Kidney (tissue), 13 donors: ENCODE measurements at regions not wholly inside any gene's neighbourhood (a gene's known extent, or its start where the extent isn't known, plus 50 kb on each side); places are given as distances from the start of the nearest gene placed in this dataset.
"Not testable (repeated sequence)": the region's sequence is repeated elsewhere in the genome, so short reads cannot be mapped to it uniquely, and the experiment has no call there.

Experiments used
- DNase-seq, 5 donors: peaks; one replicate each; pipeline ENCODE4 v3.0.0-alpha.2; 2013 to 2020
- FAIRE-seq: peaks from 2 replicates; lab custom pipeline; 2012; peaks lifted over from hg19 to GRCh38; lab: Jason Lieb, UNC
- H3K27ac ChIP-seq, 2 donors: one replicate each; pipeline ENCODE4 v1.7.0; 2013; ENCODE audit warnings: low read depth in 2 of 2, low read length in 2 of 2, inconsistent platforms in 1 of 2
- H3K27me3 ChIP-seq: one replicate; pipeline ENCODE4 v1.7.1; 2013; ENCODE audit warnings: low read length, inconsistent platforms; ENCODE audit not compliant: control insufficient read depth, insufficient read depth
- H3K36me3 ChIP-seq, 3 donors: one replicate each; pipeline versions ENCODE4 v1.7.0 to v1.7.1; 2013; ENCODE audit warnings: low read length in 3 of 3, control low read depth in 1 of 3, inconsistent platforms in 1 of 3; ENCODE audit not compliant: insufficient read depth in 3 of 3, control insufficient read depth in 2 of 3
- H3K4me1 ChIP-seq, 3 donors: one replicate each; pipeline versions ENCODE4 v1.7.0 to v1.7.1; 2013; ENCODE audit warnings: low read length in 3 of 3, inconsistent platforms in 1 of 3, low read depth in 1 of 3; ENCODE audit not compliant: control insufficient read depth in 2 of 3, insufficient read depth in 2 of 3
- H3K4me3 ChIP-seq, 3 donors: one replicate each; pipeline versions ENCODE4 v1.7.0 to v1.8.1; 2013; ENCODE audit warnings: low read length in 3 of 3, control low read depth in 1 of 3, inconsistent platforms in 1 of 3
- H3K9ac ChIP-seq, 3 donors: one replicate each; pipeline versions ENCODE4 v1.7.0 to v1.7.1; 2013; ENCODE audit warnings: low read length in 3 of 3, control low read depth in 1 of 3, inconsistent platforms in 1 of 3
- H3K9me3 ChIP-seq, 3 donors: one replicate each; pipeline versions ENCODE4 v1.7.0 to v1.7.1; 2013; ENCODE audit warnings: low read length in 3 of 3, control low read depth in 1 of 3, inconsistent platforms in 1 of 3; ENCODE audit not compliant: control insufficient read depth in 2 of 3, insufficient read depth in 1 of 3
- intact Hi-C: fragments of 100-400 bp; cut with DNase I; formaldehyde crosslinking; loops from one replicate; pipeline ENCODE4 v1.11.1; 2022
- TF ChIP-seq, protein P1 (sequence below): IDR thresholded peaks from 3 replicates; pipeline ENCODE4 v1.5.1; 2012; ENCODE audit warnings: mild to moderate bottlenecking, moderate library complexity, borderline replicate concordance; ENCODE audit not compliant: insufficient read depth; ENCODE audit errors: extremely low read depth
- donor health status: control.
- donor health status: control.
- donor health status: control.
- donor health status: control.
- donor health status: control.
- donor health status: DM: yes; HTN: yes; CAD: no.
- donor health status: Normal renal cell carcinoma (clear cell type).

DNA sequence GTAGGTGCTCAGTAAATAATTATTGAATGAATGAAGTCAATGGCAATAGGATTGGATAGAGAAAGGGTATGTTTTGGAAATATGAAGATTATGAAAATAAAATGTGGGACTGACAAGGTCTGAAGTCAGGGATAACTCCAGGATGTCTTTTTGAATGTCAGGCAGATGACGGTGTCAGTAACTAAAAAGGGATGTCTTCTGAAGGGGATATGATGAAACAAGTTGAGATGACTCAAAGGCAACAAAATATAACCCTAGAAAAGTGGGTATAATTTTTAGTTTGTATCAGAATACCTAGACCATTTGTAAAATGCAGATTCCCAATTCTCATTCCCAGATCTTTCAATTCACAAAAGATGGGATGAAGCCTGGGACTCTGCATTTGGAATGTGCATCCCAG lies 257.3 kb upstream of the SGK1 start:
- intact Hi-C loops = no loop called here
- FAIRE-seq = no peak
- peaks cover 0 to 8% (median 0%) of the 10 kb centered on the region in 3 donors for H3K9me3 ChIP-seq

DNA sequence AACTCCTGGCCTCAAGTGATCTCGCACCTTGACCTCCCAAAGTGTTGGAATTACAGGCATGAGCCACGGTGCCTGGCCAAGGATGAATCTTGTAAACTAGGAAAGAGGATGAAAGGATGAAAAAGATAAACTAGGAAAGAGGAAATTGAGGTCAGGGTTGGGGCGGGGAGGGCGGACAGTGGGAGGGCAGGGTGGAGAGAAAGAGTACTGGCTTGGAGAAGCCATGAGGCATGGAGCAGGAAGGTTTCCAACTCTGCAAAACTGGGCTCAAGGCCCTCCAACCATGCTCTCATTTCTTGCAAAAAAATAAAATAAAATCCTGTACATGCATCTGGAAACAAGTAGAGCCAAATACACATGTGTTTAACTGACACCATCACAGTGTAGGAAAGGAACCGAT lies 256.6 kb upstream of the SGK1 start:
- DNase-seq (no peak), FAIRE-seq (no peak)
- no peaks in the 10 kb centered on the region for H3K36me3 ChIP-seq
- no peak overlapping the region for H3K27ac ChIP-seq
- TF ChIP-seq, protein P1, sequence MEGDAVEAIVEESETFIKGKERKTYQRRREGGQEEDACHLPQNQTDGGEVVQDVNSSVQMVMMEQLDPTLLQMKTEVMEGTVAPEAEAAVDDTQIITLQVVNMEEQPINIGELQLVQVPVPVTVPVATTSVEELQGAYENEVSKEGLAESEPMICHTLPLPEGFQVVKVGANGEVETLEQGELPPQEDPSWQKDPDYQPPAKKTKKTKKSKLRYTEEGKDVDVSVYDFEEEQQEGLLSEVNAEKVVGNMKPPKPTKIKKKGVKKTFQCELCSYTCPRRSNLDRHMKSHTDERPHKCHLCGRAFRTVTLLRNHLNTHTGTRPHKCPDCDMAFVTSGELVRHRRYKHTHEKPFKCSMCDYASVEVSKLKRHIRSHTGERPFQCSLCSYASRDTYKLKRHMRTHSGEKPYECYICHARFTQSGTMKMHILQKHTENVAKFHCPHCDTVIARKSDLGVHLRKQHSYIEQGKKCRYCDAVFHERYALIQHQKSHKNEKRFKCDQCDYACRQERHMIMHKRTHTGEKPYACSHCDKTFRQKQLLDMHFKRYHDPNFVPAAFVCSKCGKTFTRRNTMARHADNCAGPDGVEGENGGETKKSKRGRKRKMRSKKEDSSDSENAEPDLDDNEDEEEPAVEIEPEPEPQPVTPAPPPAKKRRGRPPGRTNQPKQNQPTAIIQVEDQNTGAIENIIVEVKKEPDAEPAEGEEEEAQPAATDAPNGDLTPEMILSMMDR = no peak
- H3K4me1 ChIP-seq = no peaks in the 10 kb centered on the region
- H3K9me3 ChIP-seq = peaks cover 0 to 8% (median 0%) of the 10 kb centered on the region in 3 donors
- H3K27me3 ChIP-seq = no peaks in the 10 kb centered on the region
- no peak overlapping the region for H3K4me3 ChIP-seq
- intact Hi-C loops = no loop called here
- no peak overlapping the region for H3K9ac ChIP-seq

More for the DNA sequence above, 257.3 kb upstream of the SGK1 start:
- no peak for DNase-seq
- H3K4me1 ChIP-seq = no peaks in the 10 kb centered on the region
- H3K27me3 ChIP-seq = no peaks in the 10 kb centered on the region
- H3K4me3 ChIP-seq = no peak overlapping the region
- H3K36me3 ChIP-seq = no peaks in the 10 kb centered on the region
- TF ChIP-seq, protein P1 = no peak
- no peak overlapping the region for H3K9ac ChIP-seq
- H3K27ac ChIP-seq = no peak overlapping the region

DNA sequence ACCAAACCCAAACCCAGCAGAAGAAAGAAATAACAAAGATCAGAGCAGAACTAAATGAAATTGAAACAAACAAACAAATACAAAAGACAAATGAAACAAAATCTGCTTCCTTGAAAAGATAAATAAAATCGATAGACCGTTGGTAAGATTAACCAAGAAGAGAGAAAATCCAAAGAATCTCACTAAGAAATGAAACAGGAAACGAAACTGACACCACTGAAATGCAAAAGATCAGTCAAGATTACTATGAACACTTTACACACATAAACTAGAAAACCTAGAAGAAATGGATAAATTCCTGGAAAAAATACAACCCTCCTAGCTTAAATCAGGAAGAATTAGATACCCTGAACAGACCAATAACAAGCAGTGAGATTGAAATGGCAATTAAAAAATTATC lies 252.1 kb upstream of the SGK1 start:
- FAIRE-seq, H3K4me1 ChIP-seq, H3K4me3 ChIP-seq, H3K9me3 ChIP-seq, H3K9ac ChIP-seq, H3K27ac ChIP-seq, DNase-seq, intact Hi-C loops, H3K27me3 ChIP-seq, H3K36me3 ChIP-seq: not testable (repeated sequence)

DNA sequence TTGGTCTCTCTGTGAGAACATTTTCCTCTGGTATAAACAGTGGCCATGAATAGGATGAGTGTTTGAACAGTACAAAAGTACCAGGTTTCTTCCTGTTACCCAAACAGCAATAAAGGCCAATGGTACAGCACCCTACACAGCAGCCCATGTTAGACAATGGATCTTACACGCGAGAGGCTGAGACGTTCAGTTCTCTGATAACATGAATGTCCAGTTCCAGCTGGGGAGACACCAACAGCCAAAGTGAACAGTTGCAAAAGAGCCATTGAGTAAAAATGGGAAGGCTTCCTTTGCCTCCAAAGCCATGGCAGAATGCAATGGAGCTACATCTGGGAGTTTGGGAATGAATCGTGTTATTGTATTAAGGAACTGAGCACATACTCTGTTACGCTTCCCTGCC lies 246.8 kb upstream of the SGK1 start:
- H3K9me3 ChIP-seq = no peaks in the 10 kb centered on the region
- FAIRE-seq = no peak
- H3K4me1 ChIP-seq = no peaks in the 10 kb centered on the region
- no peaks in the 10 kb centered on the region for H3K27me3 ChIP-seq
- TF ChIP-seq, protein P1 = no peak
- no peaks in the 10 kb centered on the region for H3K36me3 ChIP-seq
- intact Hi-C loops = no loop called here
- no peak overlapping the region for H3K9ac ChIP-seq
- no peak overlapping the region for H3K27ac ChIP-seq
- H3K4me3 ChIP-seq = no peak overlapping the region
- no peak for DNase-seq
